ENCODE measurements at regions not wholly inside any gene's neighbourhood (a gene's known extent, or its start where the extent isn't known, plus 50 kb on each side); places are given as distances from the start of the nearest gene placed in this dataset.
"Not testable (repeated sequence)": the region's sequence is repeated elsewhere in the genome, so short reads cannot be mapped to it uniquely, and the experiment has no call there.

DNA sequence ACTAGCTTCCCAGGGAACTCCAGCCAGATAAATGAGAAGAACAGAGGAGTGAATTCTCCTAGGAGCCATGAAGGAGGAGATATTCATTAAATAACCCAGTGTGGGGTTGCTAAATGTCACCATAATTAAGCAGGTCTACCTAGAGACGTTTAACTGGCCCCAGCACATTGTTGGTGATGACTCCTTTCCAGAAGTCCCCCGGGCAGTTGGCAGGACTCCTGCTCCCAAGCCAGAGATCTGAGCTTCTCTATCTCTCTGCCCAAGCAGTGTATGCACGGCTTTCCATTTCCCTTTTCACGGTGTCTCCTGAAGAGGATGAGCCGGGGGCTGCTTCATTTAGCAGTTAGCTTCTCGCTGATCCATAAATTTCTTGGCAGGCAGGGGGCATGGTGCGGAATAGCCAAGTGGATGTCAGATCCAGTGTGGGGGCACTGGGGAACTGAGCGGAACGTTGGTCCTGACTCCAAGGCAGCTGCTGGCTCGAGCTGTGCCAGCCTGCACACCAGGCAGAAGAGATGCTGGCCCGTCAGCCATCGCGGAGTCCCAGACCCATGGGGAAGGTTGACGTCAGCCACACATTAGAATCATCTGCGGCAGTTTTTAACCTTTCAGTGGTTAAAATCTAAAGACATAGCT is 142.0 kb upstream of the NPY start:
- Mint-ChIP-seq H3K4me1 (no peaks in the 10 kb centered on the region), H3K27me3 (peaks cover 8 to 29% (median 23%) of the 10 kb centered on the region in 3 donors), H3K36me3 (no peaks in the 10 kb centered on the region), H3K9me3 (peaks cover 0 to 2% (median 0%) of the 10 kb centered on the region in 7 donors), H3K4me3 (peak overlapping the region in 1 of 8 donors; percentile 61), H3K27ac (no peak overlapping the region)
- DNase-seq (no peak), ATAC-seq (ENCODE audit: low read depth in 2 of 2) (no peak)

DNA sequence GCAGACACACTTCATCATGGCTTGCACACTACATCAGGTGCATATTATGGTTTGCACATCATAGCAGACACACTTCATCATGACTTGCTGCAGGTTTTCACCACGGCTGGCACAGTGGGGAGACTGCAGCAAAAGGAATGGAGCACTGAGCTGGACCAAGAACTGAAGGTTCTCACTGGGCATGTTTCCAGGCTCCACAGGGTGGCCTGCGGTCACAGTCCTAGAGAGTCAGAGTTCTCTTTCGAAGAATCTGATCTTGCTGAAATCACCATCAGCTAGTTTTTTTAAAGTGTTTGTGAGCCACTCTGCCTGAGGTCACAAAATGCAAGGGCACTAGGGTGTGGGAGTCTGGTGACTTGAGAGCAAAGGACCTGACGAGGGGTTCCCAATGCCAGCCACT is 140.4 kb upstream of the NPY start:
- Mint-ChIP-seq H3K4me1 (no peaks in the 10 kb centered on the region), H3K4me3 (no peak overlapping the region)
- ATAC-seq (ENCODE audit: low read depth in 2 of 2) = no peak

DNA sequence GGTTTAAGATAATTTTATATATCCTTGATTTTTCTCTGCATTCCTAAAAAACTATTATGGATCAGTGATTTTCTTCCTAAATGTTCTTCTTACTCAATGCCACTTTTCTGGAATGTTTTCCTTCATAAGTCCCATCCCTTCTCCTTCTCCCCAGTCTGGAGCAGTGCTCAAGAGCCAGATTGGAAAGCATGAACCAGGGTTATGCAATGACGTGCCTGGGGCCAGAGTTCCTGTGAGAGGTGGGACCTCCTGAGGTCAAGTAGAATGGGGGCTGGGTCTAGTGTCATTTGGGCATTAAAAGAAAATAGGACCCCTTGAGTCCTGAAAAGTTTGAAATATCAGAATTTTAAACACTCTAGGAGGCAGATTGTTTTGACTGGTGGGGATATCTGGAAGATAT is 132.0 kb upstream of the NPY start:
- Mint-ChIP-seq H3K27me3 (peaks cover 6 to 9% (median 6%) of the 10 kb centered on the region in 3 donors), H3K4me1 (no peaks in the 10 kb centered on the region), H3K4me3 (no peak overlapping the region), H3K9me3 (peaks cover 4 to 35% (median 13%) of the 10 kb centered on the region in 7 donors), H3K27ac (peak overlapping the region in 1 of 6 donors; percentile 66), H3K36me3 (peaks cover 0 to 12% of the 10 kb centered on the region in 2 donors)
- ATAC-seq (ENCODE audit: low read depth in 2 of 2) (no peak), DNase-seq (no peak)

More for the DNA sequence above, 140.4 kb upstream of the NPY start:
- no peak overlapping the region for H3K27ac Mint-ChIP-seq
- no peak for DNase-seq
- peaks cover 0 to under 1% (median 0%) of the 10 kb centered on the region in 7 donors for H3K9me3 Mint-ChIP-seq
- peaks cover 8 to 23% (median 18%) of the 10 kb centered on the region in 3 donors for H3K27me3 Mint-ChIP-seq
- H3K36me3 Mint-ChIP-seq = no peaks in the 10 kb centered on the region

DNA sequence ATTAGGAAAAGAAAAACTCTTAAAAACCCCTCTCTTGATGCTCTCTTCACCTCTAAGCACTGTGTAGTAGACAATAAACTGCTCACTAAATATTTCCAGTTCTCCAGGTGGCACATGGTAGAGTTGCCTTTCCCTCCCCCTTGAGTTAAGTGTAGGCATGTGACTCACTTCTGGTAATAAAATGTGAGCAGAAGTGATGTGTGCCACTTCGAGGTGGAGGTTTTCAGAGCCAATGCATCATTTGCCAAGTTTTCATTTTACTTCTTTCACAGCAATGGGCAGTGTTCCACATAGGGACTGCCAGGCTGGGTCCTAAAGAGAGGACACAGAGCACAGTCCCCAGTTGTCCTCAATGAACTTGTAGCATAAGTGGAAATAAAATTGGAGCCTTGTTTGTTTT is 131.6 kb upstream of the NPY start:
- Mint-ChIP-seq H3K36me3 (peaks cover 0 to 12% of the 10 kb centered on the region in 2 donors), H3K27me3 (peaks cover 6 to 9% (median 8%) of the 10 kb centered on the region in 3 donors), H3K27ac (no peak overlapping the region), H3K4me3 (no peak overlapping the region), H3K9me3 (peaks cover 4 to 35% (median 13%) of the 10 kb centered on the region in 7 donors), H3K4me1 (no peaks in the 10 kb centered on the region)
- DNase-seq = no peak
- no peak for ATAC-seq (ENCODE audit: low read depth in 2 of 2)

DNA sequence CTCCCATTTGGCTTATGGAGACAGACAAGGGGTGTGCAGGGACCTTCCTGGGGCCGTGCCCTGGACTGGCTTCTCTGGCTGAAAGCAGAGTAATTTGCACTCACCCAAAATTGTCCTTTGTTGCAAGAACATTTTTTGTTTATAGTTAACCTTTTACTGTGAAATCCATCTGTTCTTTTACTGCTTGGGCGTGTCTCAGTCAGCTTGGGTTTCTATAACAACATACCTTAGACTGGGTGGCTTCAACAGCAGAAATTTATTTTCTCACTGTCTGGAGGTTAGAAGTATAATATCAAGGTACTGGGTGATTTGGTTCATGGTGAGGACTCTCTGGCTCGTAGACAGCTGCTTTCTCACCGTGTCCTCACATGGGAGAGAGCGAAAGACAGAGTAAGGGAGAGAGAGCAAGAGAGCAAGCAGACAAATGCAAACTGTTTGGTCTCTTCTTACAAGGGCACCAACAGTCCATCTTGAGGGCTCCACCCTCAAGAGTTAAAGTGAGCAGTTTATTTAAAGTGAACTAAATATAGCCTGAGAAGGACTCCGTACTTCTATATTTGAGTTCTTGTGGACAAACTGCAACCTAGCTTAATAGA is 131.0 kb upstream of the NPY start:
- ATAC-seq (ENCODE audit: low read depth in 2 of 2) (no peak), DNase-seq (no peak)
- H3K36me3 Mint-ChIP-seq = peaks cover 0 to 12% of the 10 kb centered on the region in 2 donors
- H3K4me1 Mint-ChIP-seq = no peaks in the 10 kb centered on the region
- no peak overlapping the region for H3K27ac Mint-ChIP-seq
- H3K4me3 Mint-ChIP-seq = no peak overlapping the region
- H3K9me3 Mint-ChIP-seq = peaks cover 4 to 35% (median 13%) of the 10 kb centered on the region in 7 donors
- H3K27me3 Mint-ChIP-seq = peaks cover 6 to 9% (median 8%) of the 10 kb centered on the region in 3 donors

DNA sequence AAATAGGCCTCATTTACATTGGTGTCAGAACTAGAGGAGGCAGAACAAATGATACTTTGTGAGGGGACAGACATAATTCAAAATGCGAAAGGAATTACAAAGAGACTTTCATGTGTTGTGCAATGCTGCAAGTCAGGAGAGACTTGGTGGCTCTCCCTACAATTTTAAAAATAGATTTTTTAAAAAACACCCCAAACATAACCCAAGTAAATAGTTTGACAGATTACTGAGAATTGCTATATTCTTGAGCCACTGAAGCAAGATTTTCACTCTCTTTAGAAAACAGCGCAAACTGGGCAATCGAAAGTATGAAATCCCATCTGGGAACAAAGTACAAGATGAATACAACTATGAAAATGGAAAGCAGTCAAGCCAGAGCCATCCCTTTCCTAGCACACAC is 126.3 kb upstream of the NPY start:
- H3K36me3 Mint-ChIP-seq = no peaks in the 10 kb centered on the region
- no peak for DNase-seq
- no peak for ATAC-seq (ENCODE audit: low read depth in 2 of 2)
- H3K27ac Mint-ChIP-seq = no peak overlapping the region
- peaks cover 3 to 13% (median 12%) of the 10 kb centered on the region in 3 donors for H3K27me3 Mint-ChIP-seq
- H3K4me3 Mint-ChIP-seq = no peak overlapping the region
- peaks cover 0 to 4% (median under 1%) of the 10 kb centered on the region in 7 donors for H3K9me3 Mint-ChIP-seq
- no peaks in the 10 kb centered on the region for H3K4me1 Mint-ChIP-seq

DNA sequence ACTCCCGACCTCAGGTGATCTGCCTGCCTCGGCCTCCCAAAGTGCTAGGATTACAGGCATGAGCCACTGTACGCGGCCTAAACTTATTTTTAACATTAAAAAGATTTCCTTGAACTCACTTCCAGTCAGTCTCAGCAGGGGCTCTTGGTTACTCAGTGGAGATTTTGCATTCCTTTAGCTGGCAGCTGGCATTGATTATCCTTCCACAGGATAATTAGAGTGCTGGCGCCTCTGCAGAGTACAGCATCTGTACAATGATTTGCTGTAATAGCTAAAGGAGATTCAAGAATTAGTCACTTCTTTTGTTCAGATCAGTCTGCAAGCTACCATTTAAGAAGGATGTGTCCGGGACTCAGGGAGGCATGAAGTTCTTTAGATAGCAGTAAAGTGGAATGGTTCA is 125.0 kb upstream of the NPY start:
- no peaks in the 10 kb centered on the region for H3K36me3 Mint-ChIP-seq
- H3K27ac Mint-ChIP-seq = no peak overlapping the region
- DNase-seq (no peak), ATAC-seq (ENCODE audit: low read depth in 2 of 2) (no peak)
- H3K4me3 Mint-ChIP-seq = no peak overlapping the region
- H3K9me3 Mint-ChIP-seq = peaks cover 2 to 17% (median 9%) of the 10 kb centered on the region in 7 donors
- peaks cover 0 to 20% (median 12%) of the 10 kb centered on the region in 3 donors for H3K27me3 Mint-ChIP-seq
- no peaks in the 10 kb centered on the region for H3K4me1 Mint-ChIP-seq

DNA sequence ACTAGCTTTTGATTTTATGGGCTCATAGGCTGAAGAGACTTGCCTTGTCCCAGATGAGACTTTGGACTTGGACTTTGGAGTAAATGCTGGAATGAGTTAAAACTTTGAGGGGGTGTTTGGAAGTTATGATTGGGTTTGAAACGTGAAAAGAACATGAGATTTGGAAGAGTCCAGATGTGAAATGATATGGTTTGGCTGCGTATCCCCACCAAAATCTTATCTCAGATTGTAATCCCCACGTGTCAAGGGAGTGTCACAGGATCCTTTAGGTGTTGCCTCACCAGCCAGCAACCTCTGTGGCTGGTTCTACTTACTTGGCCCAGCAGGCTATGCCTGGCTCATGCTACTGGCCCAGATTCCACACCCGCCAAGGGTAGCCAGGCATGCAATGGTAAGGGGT is 119.6 kb upstream of the NPY start:
- Mint-ChIP-seq H3K4me3 (no peak overlapping the region), H3K4me1 (no peaks in the 10 kb centered on the region), H3K27ac (peak overlapping the region in 1 of 6 donors; percentile 75), H3K27me3 (peaks cover 0 to 19% (median 4%) of the 10 kb centered on the region in 3 donors), H3K9me3 (peaks cover 5 to 29% (median 14%) of the 10 kb centered on the region in 7 donors), H3K36me3 (no peaks in the 10 kb centered on the region)
- DNase-seq = no peak
- no peak for ATAC-seq (ENCODE audit: low read depth in 2 of 2)

DNA sequence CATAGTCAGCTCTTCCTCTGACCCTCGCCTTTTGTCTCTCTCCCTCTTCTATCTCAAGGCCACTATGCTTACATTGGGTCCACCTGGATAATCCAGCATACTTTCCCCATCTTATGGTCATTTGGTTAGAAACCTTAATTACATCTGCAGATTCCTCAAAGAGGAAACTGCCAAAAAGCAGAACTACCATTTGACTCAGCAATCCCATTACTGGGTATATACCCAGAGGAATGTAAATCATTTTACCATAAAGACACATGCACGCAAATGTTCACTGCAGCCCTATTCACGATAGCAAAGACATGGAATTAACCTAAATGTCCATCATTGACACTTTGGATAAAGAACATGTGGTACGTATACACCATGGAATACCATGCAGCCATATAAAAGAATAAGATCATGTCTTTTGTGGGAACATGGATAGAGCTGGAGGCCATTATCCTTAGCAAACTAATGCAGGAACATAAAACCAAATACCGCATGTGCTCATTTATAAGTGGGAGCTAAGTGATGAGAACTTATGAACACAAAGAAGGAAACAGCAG is 114.8 kb upstream of the NPY start:
- no peaks in the 10 kb centered on the region for H3K36me3 Mint-ChIP-seq
- peaks cover 0 to 17% (median 4%) of the 10 kb centered on the region in 7 donors for H3K9me3 Mint-ChIP-seq
- no peak for DNase-seq
- H3K27me3 Mint-ChIP-seq = peaks cover 0 to 7% (median 0%) of the 10 kb centered on the region in 3 donors
- H3K27ac Mint-ChIP-seq = no peak overlapping the region
- no peak for ATAC-seq (ENCODE audit: low read depth in 2 of 2)
- no peaks in the 10 kb centered on the region for H3K4me1 Mint-ChIP-seq
- no peak overlapping the region for H3K4me3 Mint-ChIP-seq

DNA sequence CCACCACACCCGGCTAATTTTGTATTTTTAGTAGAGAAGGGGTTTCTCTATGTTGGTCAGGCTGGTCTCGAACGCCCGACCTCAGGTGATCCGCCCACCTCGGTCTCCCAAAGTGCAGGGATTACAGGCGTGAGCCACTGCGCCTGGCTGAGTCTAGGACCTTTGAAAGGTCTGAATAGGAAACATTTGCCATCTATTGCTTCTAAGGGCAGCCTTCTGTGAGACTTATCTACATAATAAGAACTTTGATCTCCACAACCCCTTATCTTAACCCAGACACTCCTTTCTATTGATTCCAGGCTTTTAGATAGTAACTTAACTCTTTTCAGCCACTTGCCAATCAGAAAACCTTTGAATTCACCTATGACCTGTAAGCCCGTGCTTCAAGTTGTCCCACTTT is 112.0 kb upstream of the NPY start:
- H3K9me3 Mint-ChIP-seq; H3K4me3 Mint-ChIP-seq; ATAC-seq (ENCODE audit: low read depth in 2 of 2); DNase-seq; H3K4me1 Mint-ChIP-seq; H3K36me3 Mint-ChIP-seq; H3K27me3 Mint-ChIP-seq; H3K27ac Mint-ChIP-seq: not testable (repeated sequence)

DNA sequence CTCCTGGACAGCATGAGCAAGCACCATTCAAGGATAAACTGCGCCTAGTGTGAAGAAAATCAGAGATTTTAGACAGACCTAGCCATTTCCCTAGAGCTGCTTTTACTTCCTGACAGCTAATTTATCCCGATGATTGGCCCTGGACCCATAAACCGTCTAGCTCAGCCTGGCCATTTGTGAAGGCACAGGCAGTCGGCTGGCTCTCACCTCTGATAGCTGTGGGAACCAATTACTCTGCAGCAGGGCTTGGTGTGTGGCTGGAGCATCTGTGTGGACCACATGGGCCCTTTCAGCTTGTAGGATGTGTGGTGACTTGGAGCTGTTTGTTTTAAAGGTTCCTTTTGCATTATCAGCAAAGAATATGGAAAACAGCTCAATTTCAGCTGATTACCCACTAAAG is 111.1 kb upstream of the NPY start:
- Mint-ChIP-seq H3K36me3 (no peaks in the 10 kb centered on the region), H3K27me3 (peaks cover 0 to 1% (median 0%) of the 10 kb centered on the region in 3 donors), H3K27ac (no peak overlapping the region), H3K4me1 (no peaks in the 10 kb centered on the region), H3K4me3 (no peak overlapping the region), H3K9me3 (peaks cover 0 to 7% (median 3%) of the 10 kb centered on the region in 7 donors)
- ATAC-seq (ENCODE audit: low read depth in 2 of 2) = no peak
- no peak for DNase-seq

DNA sequence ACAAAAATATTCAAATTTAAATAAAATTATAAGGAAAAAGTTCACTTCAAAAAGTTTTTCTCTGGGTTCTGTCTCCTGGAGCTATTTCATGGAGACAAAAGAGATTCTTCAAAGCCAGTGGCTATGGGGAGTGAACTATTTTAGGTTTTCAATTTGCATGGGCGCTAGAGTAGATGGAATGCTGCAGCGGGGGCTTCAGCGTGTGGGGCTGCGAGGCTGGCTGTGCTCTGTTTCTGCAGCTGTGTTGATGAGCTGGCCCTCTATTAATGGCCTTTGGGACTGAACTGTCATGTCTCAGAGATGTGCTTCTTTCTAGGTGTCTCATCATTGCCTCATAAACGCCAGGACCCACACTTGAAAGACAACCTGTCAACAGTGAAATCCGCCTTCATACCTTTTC is 108.4 kb upstream of the NPY start:
- ATAC-seq (ENCODE audit: low read depth in 2 of 2) (no peak), DNase-seq (no peak)
- Mint-ChIP-seq H3K27ac (no peak overlapping the region), H3K4me3 (no peak overlapping the region), H3K9me3 (no peaks in the 10 kb centered on the region), H3K4me1 (no peaks in the 10 kb centered on the region), H3K36me3 (no peaks in the 10 kb centered on the region), H3K27me3 (peaks cover 4 to 7% (median 5%) of the 10 kb centered on the region in 3 donors)

DNA sequence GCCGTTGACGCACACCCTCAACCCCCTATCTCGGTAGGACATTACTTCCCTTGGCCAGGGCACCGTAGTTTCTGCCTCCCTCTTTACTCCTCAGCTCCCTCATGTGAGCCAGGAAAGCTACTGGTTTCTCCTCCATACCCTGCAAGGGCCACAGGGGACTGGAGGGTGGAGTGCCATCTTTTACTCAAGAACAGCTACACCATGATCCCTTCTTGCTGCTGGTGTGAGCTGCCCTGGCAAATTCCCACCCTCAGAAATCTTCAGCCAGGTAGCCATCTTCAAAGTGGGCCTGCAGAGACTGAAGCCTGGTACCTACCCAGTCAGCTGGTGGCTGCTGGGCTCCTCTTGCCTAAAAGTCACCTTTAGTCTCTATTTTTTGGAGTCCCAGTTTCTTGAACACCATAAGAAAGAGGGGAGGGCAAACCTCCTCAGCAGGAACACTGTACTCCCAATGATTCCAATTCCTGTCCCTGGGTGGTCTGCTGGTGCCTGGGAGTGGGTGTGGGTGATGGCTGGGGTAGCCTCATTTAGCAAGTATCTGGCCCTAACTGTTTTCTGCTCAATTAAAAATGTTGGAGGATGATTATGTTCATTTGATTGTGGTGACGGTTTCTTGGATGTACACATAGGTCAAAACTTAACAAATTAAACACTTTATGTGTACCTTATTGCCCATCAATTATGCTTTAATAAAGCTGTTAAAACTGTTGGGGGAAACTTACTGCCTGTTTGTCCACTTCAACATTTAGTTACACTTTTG is 105.0 kb upstream of the NPY start:
- peaks cover 5 to 8% (median 7%) of the 10 kb centered on the region in 3 donors for H3K27me3 Mint-ChIP-seq
- no peak for ATAC-seq (ENCODE audit: low read depth in 2 of 2)
- H3K36me3 Mint-ChIP-seq = no peaks in the 10 kb centered on the region
- no peak for DNase-seq
- no peaks in the 10 kb centered on the region for H3K9me3 Mint-ChIP-seq
- no peak overlapping the region for H3K27ac Mint-ChIP-seq
- no peak overlapping the region for H3K4me3 Mint-ChIP-seq
- no peaks in the 10 kb centered on the region for H3K4me1 Mint-ChIP-seq
